Omental fat pad (tissue), 3 donors: ENCODE measurements at regions not wholly inside any gene's neighbourhood (a gene's known extent, or its start where the extent isn't known, plus 50 kb on each side); places are given as distances from the start of the nearest gene placed in this dataset.

Experiments
- ATAC-seq: fragments of 150-250 bp; one replicate; pipeline ENCODE4 v1.9.1; 2016; ENCODE audit warnings: mild to moderate bottlenecking, moderate library complexity; ENCODE audit not compliant: low FRiP score
- DNase-seq: peaks from one replicate; pipeline ENCODE4 v3.0.0-alpha.2; 2019; ENCODE audit warnings: low spot score
- CTCF ChIP-seq, 3 donors: fragments of 450-650 bp; IDR thresholded peaks; one replicate each; pipeline ENCODE4 v1.5.1; 2016 to 2017; ENCODE audit warnings: antibody characterized with exemption in 3 of 3, mild to moderate bottlenecking in 3 of 3, moderate library complexity in 2 of 3

- ATAC-seq, result no peak
- no peak for TF ChIP-seq CTCF (IDR thresholded peaks at IDR 0.05)
- DNase-seq, result no peak
Measured at GRCh38 chr5:58236498-58236897, 223.4 kb downstream of the PLK2 start.

- ATAC-seq (peak; percentile 94), DNase-seq (no peak)
- TF ChIP-seq CTCF (IDR thresholded peaks at IDR 0.05), result no peak
Measured at GRCh38 chr5:58235299-58235698, 224.6 kb downstream of the PLK2 start.

GRCh38 chr5:58232130-58232529, 227.8 kb downstream of the PLK2 start:
- DNase-seq, result no peak
- TF ChIP-seq CTCF (IDR thresholded peaks at IDR 0.05), result no peak
- no peak for ATAC-seq

GRCh38 chr5:58231041-58231440, 228.8 kb downstream of the PLK2 start:
- no peak for TF ChIP-seq CTCF (IDR thresholded peaks at IDR 0.05)
- no peak for ATAC-seq
- no peak for DNase-seq

GRCh38 chr5:58228896-58229295, 231.0 kb downstream of the PLK2 start:
- ATAC-seq (no peak), DNase-seq (no peak)
- no peak for TF ChIP-seq CTCF (IDR thresholded peaks at IDR 0.05)

GRCh38 chr5:58227858-58228257, 232.0 kb downstream of the PLK2 start:
- ATAC-seq (no peak), DNase-seq (no peak)
- TF ChIP-seq CTCF (IDR thresholded peaks at IDR 0.05), result no peak

- no peak for DNase-seq
- no peak for ATAC-seq
- no peak for TF ChIP-seq CTCF (IDR thresholded peaks at IDR 0.05)
Measured at GRCh38 chr5:58224661-58225060, 235.2 kb downstream of the PLK2 start.
